ENCODE measurements at regions not wholly inside any gene's neighbourhood (a gene's known extent, or its start where the extent isn't known, plus 50 kb on each side); places are given as distances from the start of the nearest gene placed in this dataset.
A peak's percentile ranks its signal among the peaks of the same experiment; 100 is the strongest.

GRCh38 chr10:124341768-124342135 lies 77.0 kb downstream of the OAT start:
- H3K27me3 Mint-ChIP-seq (ENCODE audit: low read depth) = no peaks in the 10 kb centered on the region; the same call in none of the 2 replicates
- no peak overlapping the region for H4K8ac ChIP-seq (replicated peaks; ENCODE audit: insufficient read length, low read depth, low read length)
- H3K36me3 Mint-ChIP-seq (ENCODE audit: insufficient read depth in 1 of 3, low read depth in 3 of 3) = no peaks in the 10 kb centered on the region
- no peak overlapping the region for H2BK5ac ChIP-seq (ENCODE audit: insufficient read length, low read length)
- no peak for TF ChIP-seq CTCF (conservative IDR thresholded peaks at IDR 0.05)
- H2AFZ ChIP-seq (ENCODE audit: low read length) = no peak overlapping the region
- no peaks in the 10 kb centered on the region for H3K27me3 ChIP-seq (ENCODE audit: insufficient read depth, low read length)
- H2AK5ac ChIP-seq (ENCODE audit: insufficient read length, low read length) = no peak overlapping the region
- H3K9ac ChIP-seq (ENCODE audit: extremely low read depth, insufficient read length, low read length) = no peak overlapping the region
- peak overlapping the region; percentile 21 for H3K23ac ChIP-seq (ENCODE audit: insufficient read length, low read depth, low read length)
- H3K4me1 Mint-ChIP-seq = peaks cover 5% of the 10 kb centered on the region in 2 experiments; a peak in 3 of 4 replicates
- H3K9me3 Mint-ChIP-seq = no peaks in the 10 kb centered on the region
- H2BK12ac ChIP-seq (ENCODE audit: insufficient read length, low read depth, low read length) = no peak overlapping the region
- H2BK15ac ChIP-seq (ENCODE audit: low read depth, low read length) = no peak overlapping the region
- no peak overlapping the region for H3K14ac ChIP-seq (ENCODE audit: insufficient read depth, low read length)
- no peak overlapping the region for H3K18ac ChIP-seq (ENCODE audit: insufficient read length, low read depth, low read length)
- H3K23me2 ChIP-seq (ENCODE audit: insufficient read length, low read depth, low read length, poor library complexity, severe bottlenecking) = no peaks in the 10 kb centered on the region
- no peaks in the 10 kb centered on the region for H3K9me3 ChIP-seq (ENCODE audit: control insufficient read depth, low read depth, low read length)
- DNase-seq = no peak
- no peaks in the 10 kb centered on the region for H3K4me1 ChIP-seq (ENCODE audit: insufficient read depth, low read length)
- no peak overlapping the region for H3K4ac ChIP-seq (ENCODE audit: low read depth, low read length)
- no peak overlapping the region for H3K27ac Mint-ChIP-seq
- no peak overlapping the region for H2BK120ac ChIP-seq (ENCODE audit: low read depth, low read length, poor library complexity, severe bottlenecking)
- H4K91ac ChIP-seq (ENCODE audit: insufficient read length, low read depth, low read length) = no peak overlapping the region
- WGBS (ENCODE audit: extremely low coverage, insufficient read length, low lambda C conversion rate) = no CpG with 5 or more reads among the region's 3 CpGs
- no peaks in the 10 kb centered on the region for H3K79me1 ChIP-seq (ENCODE audit: insufficient read depth, low read depth, low read length, poor library complexity, severe bottlenecking)
- no peak overlapping the region for H3K4me2 ChIP-seq (ENCODE audit: insufficient read depth, insufficient read length, low read length)
- no peak overlapping the region for H2BK20ac ChIP-seq (ENCODE audit: low read depth, low read length, poor library complexity, severe bottlenecking)
- no peak overlapping the region for H3T11ph ChIP-seq (ENCODE audit: low read length)
- H4K5ac ChIP-seq (ENCODE audit: insufficient read length, low read depth, low read length) = no peak overlapping the region
- no peak overlapping the region for H3K4me3 Mint-ChIP-seq
- H3K79me2 ChIP-seq (ENCODE audit: insufficient read depth, low read length) = no peaks in the 10 kb centered on the region
- no peak overlapping the region for H3K56ac ChIP-seq (ENCODE audit: insufficient read length, low read depth, low read length)
- no peaks in the 10 kb centered on the region for H4K20me1 ChIP-seq (ENCODE audit: control insufficient read depth, insufficient read depth, insufficient read length)
- H3K27ac ChIP-seq (ENCODE audit: insufficient read length, low read depth, low read length) = no peak overlapping the region
